ENCODE measurements at regions not wholly inside any gene's neighbourhood (a gene's known extent, or its start where the extent isn't known, plus 50 kb on each side); places are given as distances from the start of the nearest gene placed in this dataset.

DNA sequence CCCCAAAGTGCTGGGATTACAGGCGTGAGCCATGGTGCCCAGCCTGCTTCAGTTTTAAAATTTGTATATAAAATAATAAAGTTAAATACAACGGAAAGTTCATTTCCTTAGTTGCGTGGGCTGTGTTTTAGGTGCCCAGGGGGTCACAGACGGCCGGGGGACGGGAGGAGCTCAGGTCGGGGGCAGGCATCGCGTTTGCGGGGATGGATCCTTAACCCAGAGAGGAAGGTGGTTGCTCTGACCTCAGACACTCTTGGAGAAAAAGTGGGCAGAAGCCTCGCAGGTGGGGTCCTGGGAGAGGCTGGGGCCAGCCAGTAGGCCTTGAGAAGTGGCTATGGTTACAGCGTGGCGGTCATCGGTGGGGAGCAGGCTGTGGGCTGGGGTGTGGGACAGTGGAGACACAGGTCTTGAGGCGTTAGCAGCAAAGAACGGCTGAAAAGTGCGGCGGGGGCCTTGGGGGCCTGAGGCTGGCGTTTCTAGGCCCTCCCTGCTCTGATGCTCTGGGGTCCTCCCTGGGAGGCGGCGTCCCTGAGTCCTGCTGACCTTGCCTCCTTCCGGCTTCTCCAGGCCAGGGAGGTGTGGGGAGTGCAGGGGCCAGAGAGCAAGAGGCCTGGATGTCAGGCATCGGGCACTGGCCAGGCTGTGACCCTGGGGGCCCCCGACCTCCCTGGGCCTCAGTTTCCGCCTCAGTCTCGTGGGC is 54.4 kb downstream of the UNCX start:
- H3K9me3 ChIP-seq (ENCODE audit: control insufficient read depth, insufficient read depth, low read depth, low read length): no peaks in the 10 kb centered on the region
- CTCF ChIA-PET: no interaction called here
- TF ChIP-seq, protein P1, sequence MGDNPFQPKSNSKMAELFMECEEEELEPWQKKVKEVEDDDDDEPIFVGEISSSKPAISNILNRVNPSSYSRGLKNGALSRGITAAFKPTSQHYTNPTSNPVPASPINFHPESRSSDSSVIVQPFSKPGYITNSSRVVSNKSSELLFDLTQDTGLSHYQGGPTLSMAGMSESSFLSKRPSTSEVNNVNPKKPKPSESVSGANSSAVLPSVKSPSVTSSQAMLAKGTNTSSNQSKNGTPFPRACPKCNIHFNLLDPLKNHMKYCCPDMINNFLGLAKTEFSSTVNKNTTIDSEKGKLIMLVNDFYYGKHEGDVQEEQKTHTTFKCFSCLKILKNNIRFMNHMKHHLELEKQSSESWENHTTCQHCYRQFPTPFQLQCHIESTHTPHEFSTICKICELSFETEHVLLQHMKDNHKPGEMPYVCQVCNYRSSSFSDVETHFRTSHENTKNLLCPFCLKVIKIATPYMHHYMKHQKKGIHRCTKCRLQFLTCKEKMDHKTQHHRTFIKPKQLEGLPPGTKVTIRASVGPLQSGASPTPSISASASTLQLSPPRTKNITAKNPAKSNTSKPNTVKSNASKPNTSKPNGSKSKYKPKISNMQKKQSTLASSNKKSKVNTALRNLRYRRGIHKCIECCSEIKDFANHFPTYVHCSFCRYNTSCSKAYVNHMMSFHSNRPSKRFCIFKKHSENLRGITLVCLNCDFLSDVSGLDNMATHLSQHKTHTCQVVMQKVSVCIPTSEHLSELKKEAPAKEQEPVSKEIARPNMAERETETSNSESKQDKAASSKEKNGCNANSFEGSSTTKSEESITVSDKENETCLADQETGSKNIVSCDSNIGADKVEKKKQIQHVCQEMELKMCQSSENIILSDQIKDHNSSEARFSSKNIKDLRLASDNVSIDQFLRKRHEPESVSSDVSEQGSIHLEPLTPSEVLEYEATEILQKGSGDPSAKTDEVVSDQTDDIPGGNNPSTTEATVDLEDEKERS (tag by site-specific recombination; IDR thresholded peaks at IDR 0.05): no peak
- TF ChIP-seq ZNF529 (tag by site-specific recombination; IDR thresholded peaks at IDR 0.05; ENCODE audit: insufficient replicate concordance): no peak
- no peak for TF ChIP-seq ZNF37A (tag by site-specific recombination; IDR thresholded peaks at IDR 0.05)
- no peak for TF ChIP-seq ZNF510 (tag by site-specific recombination; IDR thresholded peaks at IDR 0.05; ENCODE audit: insufficient replicate concordance)
- TF ChIP-seq ZNF324 (tag by site-specific recombination; IDR thresholded peaks at IDR 0.05): no peak
- TF ChIP-seq, protein P2, sequence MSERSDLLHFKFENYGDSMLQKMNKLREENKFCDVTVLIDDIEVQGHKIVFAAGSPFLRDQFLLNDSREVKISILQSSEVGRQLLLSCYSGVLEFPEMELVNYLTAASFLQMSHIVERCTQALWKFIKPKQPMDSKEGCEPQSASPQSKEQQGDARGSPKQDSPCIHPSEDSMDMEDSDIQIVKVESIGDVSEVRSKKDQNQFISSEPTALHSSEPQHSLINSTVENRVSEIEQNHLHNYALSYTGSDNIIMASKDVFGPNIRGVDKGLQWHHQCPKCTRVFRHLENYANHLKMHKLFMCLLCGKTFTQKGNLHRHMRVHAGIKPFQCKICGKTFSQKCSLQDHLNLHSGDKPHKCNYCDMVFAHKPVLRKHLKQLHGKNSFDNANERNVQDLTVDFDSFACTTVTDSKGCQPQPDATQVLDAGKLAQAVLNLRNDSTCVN (tag by site-specific recombination; optimal IDR thresholded peaks at IDR 0.05): no peak
- TF ChIP-seq ZFP3 (tag by site-specific recombination; IDR thresholded peaks at IDR 0.05; ENCODE audit: low read depth): no peak
- TF ChIP-seq, protein P3, sequence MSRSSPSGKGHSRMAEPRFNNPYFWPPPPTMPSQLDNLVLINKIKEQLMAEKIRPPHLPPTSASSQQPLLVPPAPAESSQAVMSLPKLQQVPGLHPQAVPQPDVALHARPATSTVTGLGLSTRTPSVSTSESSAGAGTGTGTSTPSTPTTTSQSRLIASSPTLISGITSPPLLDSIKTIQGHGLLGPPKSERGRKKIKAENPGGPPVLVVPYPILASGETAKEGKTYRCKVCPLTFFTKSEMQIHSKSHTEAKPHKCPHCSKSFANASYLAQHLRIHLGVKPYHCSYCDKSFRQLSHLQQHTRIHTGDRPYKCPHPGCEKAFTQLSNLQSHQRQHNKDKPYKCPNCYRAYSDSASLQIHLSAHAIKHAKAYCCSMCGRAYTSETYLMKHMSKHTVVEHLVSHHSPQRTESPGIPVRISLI (tag by site-specific recombination; IDR thresholded peaks at IDR 0.05): no peak
- no peak for TF ChIP-seq ZIC2 (tag by site-specific recombination; IDR thresholded peaks at IDR 0.05)
- TF ChIP-seq, protein P4, sequence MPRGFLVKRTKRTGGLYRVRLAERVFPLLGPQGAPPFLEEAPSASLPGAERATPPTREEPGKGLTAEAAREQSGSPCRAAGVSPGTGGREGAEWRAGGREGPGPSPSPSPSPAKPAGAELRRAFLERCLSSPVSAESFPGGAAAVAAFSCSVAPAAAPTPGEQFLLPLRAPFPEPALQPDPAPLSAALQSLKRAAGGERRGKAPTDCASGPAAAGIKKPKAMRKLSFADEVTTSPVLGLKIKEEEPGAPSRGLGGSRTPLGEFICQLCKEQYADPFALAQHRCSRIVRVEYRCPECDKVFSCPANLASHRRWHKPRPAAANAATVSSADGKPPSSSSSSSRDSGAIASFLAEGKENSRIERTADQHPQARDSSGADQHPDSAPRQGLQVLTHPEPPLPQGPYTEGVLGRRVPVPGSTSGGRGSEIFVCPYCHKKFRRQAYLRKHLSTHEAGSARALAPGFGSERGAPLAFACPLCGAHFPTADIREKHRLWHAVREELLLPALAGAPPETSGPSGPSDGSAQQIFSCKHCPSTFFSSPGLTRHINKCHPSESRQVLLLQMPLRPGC (tag by site-specific recombination; IDR thresholded peaks at IDR 0.05): no peak
- no peak for TF ChIP-seq ZNF701 (tag by site-specific recombination; IDR thresholded peaks at IDR 0.05)
- H3K4me3 ChIP-seq (ENCODE audit: low read depth, low read length): no peak overlapping the region
- POLR2A ChIA-PET: no interaction called here
- H3K27ac ChIP-seq (ENCODE audit: extremely low read depth, low read depth, low read length): no peak overlapping the region
- H3K4me1 ChIP-seq (ENCODE audit: control insufficient read depth, insufficient read depth, low read length): no peaks in the 10 kb centered on the region
- H3K36me3 ChIP-seq (ENCODE audit: control insufficient read depth in 2 of 2, insufficient read depth in 1 of 2, low read length in 2 of 2): no peaks in the 10 kb centered on the region

DNA sequence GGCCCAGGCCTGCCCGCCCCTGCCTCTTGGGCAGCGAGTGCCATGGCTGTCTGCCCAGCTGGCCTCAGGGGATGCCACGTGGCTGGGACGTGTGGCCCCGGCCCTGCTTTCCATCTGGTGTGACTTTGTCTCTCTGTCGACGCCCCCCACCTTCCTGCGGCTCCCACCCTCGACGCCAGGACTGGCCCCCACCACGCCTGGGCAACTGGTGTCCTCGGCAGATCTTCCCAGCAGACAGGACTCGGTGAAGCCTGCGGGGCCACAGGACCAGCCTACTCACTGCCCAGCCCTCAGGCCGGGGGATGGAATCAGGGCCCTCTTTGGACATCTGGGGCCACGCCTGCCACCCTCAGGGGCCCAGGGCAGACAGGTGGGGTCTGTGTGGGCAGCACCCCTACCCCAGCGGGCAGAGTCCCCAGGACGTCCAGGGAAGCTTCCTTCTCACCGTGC is 55.1 kb downstream of the UNCX start:
- H3K4me3 ChIP-seq (ENCODE audit: low read depth, low read length): no peak overlapping the region
- no peaks in the 10 kb centered on the region for H3K36me3 ChIP-seq (ENCODE audit: control insufficient read depth in 2 of 2, insufficient read depth in 1 of 2, low read length in 2 of 2)
- CTCF ChIA-PET: no interaction called here
- H3K4me1 ChIP-seq (ENCODE audit: control insufficient read depth, insufficient read depth, low read length): no peaks in the 10 kb centered on the region
- POLR2A ChIA-PET: no interaction called here
- no peaks in the 10 kb centered on the region for H3K9me3 ChIP-seq (ENCODE audit: control insufficient read depth, insufficient read depth, low read depth, low read length)
- H3K27ac ChIP-seq (ENCODE audit: extremely low read depth, low read depth, low read length): no peak overlapping the region
- no peak for TF ChIP-seq ZNF19 (tag by site-specific recombination; IDR thresholded peaks at IDR 0.05; ENCODE audit: low read depth)
- TF ChIP-seq KLF8 (tag by site-specific recombination; IDR thresholded peaks at IDR 0.05): no peak
- no peak for TF ChIP-seq ZFP41 (tag by site-specific recombination; IDR thresholded peaks at IDR 0.05; ENCODE audit: borderline replicate concordance)
- TF ChIP-seq ZNF585B (tag by site-specific recombination; IDR thresholded peaks at IDR 0.05): no peak
- TF ChIP-seq, protein P5, sequence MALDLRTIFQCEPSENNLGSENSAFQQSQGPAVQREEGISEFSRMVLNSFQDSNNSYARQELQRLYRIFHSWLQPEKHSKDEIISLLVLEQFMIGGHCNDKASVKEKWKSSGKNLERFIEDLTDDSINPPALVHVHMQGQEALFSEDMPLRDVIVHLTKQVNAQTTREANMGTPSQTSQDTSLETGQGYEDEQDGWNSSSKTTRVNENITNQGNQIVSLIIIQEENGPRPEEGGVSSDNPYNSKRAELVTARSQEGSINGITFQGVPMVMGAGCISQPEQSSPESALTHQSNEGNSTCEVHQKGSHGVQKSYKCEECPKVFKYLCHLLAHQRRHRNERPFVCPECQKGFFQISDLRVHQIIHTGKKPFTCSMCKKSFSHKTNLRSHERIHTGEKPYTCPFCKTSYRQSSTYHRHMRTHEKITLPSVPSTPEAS (tag by site-specific recombination; IDR thresholded peaks at IDR 0.05): no peak
- TF ChIP-seq ZFHX2 (tag by site-specific recombination; conservative IDR thresholded peaks at IDR 0.05): no peak
- TF ChIP-seq, protein P6, sequence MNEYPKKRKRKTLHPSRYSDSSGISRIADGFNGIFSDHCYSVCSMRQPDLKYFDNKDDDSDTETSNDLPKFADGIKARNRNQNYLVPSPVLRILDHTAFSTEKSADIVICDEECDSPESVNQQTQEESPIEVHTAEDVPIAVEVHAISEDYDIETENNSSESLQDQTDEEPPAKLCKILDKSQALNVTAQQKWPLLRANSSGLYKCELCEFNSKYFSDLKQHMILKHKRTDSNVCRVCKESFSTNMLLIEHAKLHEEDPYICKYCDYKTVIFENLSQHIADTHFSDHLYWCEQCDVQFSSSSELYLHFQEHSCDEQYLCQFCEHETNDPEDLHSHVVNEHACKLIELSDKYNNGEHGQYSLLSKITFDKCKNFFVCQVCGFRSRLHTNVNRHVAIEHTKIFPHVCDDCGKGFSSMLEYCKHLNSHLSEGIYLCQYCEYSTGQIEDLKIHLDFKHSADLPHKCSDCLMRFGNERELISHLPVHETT (tag by site-specific recombination; IDR thresholded peaks at IDR 0.05): no peak
- TF ChIP-seq SP2 (tag by site-specific recombination; IDR thresholded peaks at IDR 0.05): no peak
- TF ChIP-seq TCF7L2 (IDR thresholded peaks at IDR 0.05; ENCODE audit: borderline replicate concordance, low read depth, low read length): no peak
- no peak for TF ChIP-seq OVOL3 (tag by site-specific recombination; IDR thresholded peaks at IDR 0.05)
- TF ChIP-seq, protein P7, sequence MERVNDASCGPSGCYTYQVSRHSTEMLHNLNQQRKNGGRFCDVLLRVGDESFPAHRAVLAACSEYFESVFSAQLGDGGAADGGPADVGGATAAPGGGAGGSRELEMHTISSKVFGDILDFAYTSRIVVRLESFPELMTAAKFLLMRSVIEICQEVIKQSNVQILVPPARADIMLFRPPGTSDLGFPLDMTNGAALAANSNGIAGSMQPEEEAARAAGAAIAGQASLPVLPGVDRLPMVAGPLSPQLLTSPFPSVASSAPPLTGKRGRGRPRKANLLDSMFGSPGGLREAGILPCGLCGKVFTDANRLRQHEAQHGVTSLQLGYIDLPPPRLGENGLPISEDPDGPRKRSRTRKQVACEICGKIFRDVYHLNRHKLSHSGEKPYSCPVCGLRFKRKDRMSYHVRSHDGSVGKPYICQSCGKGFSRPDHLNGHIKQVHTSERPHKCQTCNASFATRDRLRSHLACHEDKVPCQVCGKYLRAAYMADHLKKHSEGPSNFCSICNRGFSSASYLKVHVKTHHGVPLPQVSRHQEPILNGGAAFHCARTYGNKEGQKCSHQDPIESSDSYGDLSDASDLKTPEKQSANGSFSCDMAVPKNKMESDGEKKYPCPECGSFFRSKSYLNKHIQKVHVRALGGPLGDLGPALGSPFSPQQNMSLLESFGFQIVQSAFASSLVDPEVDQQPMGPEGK (tag by site-specific recombination; IDR thresholded peaks at IDR 0.05): no peak
- no peak for TF ChIP-seq SETDB1 (IDR thresholded peaks at IDR 0.05; ENCODE audit: insufficient read length, low read length)

All from HEK293 (cell line).